ENCODE measurements at regions not wholly inside any gene's neighbourhood (a gene's known extent, or its start where the extent isn't known, plus 50 kb on each side); places are given as distances from the start of the nearest gene placed in this dataset.

DNA sequence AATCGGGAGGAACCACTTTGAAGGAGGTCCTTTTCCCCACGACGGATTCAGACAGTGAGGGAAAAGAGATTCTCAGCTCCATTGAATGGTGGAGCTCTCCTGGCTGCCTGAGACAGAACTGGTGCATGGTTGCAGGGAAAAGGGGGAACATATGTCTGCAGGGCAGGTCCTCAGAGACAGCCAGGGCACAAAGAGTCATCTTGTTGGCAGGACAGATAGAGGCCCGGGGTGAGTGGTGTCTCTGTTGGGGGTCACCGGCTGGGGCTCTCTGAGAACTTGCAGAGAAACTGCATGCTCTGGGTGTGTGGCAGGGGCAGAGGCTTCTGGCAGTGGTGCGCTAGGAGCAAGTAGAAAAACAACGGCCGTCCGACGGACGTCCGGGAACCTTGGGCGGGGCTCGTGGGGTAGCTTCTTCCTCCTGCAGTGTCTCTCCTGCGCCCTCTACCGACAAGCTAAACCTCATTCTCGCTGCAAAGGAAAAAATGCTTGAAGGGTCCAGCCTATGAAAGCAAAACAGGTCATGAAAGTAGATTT lies 94.3 kb downstream of the CDCA7 start:
- no peak overlapping the region for H3K23ac ChIP-seq (ENCODE audit: insufficient read length)
- H2BK15ac ChIP-seq (ENCODE audit: low read length), result no peak overlapping the region
- no peak overlapping the region for H2BK20ac ChIP-seq (ENCODE audit: low read length)
- no peak overlapping the region for H2AK5ac ChIP-seq (ENCODE audit: low read depth, low read length)
- H3K36me3 ChIP-seq (ENCODE audit: control insufficient read depth in 2 of 4, insufficient read depth in 4 of 4, low read length in 3 of 4), result no peaks in the 10 kb centered on the region
- no peaks in the 10 kb centered on the region; a peak in 2 of 7 replicates for H3K4me1 ChIP-seq (replicated peaks in 1 of 4; ENCODE audit: control insufficient read depth in 3 of 4, insufficient read depth in 4 of 4, low read length in 3 of 4)
- H2BK12ac ChIP-seq (ENCODE audit: low read depth, low read length), result no peak overlapping the region
- DNase-seq (ENCODE audit: low read depth in 1 of 2, low spot score in 2 of 2) (peak; percentile 73 to 93), FAIRE-seq (peak; percentile 72)
- peak overlapping the region in 1 of 4 experiments; percentile 42; a peak in 2 of 8 replicates for H3K4me3 ChIP-seq (ENCODE audit: extremely low read depth in 1 of 4, insufficient read depth in 2 of 4, low read depth in 3 of 4, low read length in 4 of 4)
- no peak overlapping the region for H3K56ac ChIP-seq (replicated peaks; ENCODE audit: insufficient read length, low read depth, low read length)
- 17% methylated on average over 17 of the region's 17 CpGs; no CpG with 5 or more reads in 1 of the 2 experiments for WGBS, 2 experiments (ENCODE audit: extremely low coverage in 1 of 2, insufficient coverage in 1 of 2, insufficient read length in 1 of 2, insufficient replicate concordance in 2 of 2, low coverage in 1 of 2, low lambda C conversion rate in 2 of 2, missing lambda C conversion rate in 1 of 2)
- no peak overlapping the region for H3K9ac ChIP-seq (replicated peaks in 1 of 4; ENCODE audit: extremely low read depth in 1 of 4, low read depth in 3 of 4, low read length in 3 of 4)
- H3K23me2 ChIP-seq (ENCODE audit: low read depth, low read length), result no peaks in the 10 kb centered on the region
- peak overlapping the region; percentile 98 for H2AFZ ChIP-seq (ENCODE audit: low read length)
- no peak overlapping the region for H3K14ac ChIP-seq (ENCODE audit: insufficient read length)
- H4K91ac ChIP-seq (replicated peaks; ENCODE audit: insufficient read length, low read length), result no peak overlapping the region
- H3K79me1 ChIP-seq (ENCODE audit: low read depth, low read length), result no peaks in the 10 kb centered on the region
- no peak overlapping the region for H3K27ac ChIP-seq (ENCODE audit: low read depth, low read length)
- H3K18ac ChIP-seq (ENCODE audit: extremely low read depth, low read length), result no peak overlapping the region
- no peak overlapping the region for H3K4ac ChIP-seq (replicated peaks; ENCODE audit: insufficient read length, low read depth, low read length)
- no peaks in the 10 kb centered on the region for H4K20me1 ChIP-seq (replicated peaks in 1 of 2; ENCODE audit: control insufficient read depth in 1 of 2, insufficient read depth in 2 of 2, low read length in 2 of 2)
- POLR2A ChIA-PET (ENCODE audit: partially characterized antibody), result interaction anchor here (0.8 to 0.9 kb wide), 2 partner anchors 142 to 207 kb away, joined by 3 read pairs; no protein-coding TSS in a partner anchor
- H2BK5ac ChIP-seq (ENCODE audit: low read depth, low read length), result peak overlapping the region; percentile 3; the same call in 1 of the 2 replicates
- H3K79me2 ChIP-seq (ENCODE audit: control insufficient read depth in 1 of 2, insufficient read depth in 2 of 2, low read length in 2 of 2), result no peaks in the 10 kb centered on the region
- CTCF ChIA-PET (ENCODE audit: partially characterized antibody), result interaction anchor here (0.6 to 5.1 kb wide), 30 partner anchors 8 to 701 kb away, joined by 3 to 61 read pairs (median 4); no protein-coding TSS in a partner anchor
- no peak overlapping the region for H2BK120ac ChIP-seq (replicated peaks; ENCODE audit: low read depth, low read length)
- H3K27me3 ChIP-seq (replicated peaks in 1 of 4; ENCODE audit: control insufficient read depth in 3 of 4, extremely low read depth in 1 of 4, insufficient read depth in 3 of 4, low read length in 3 of 4), result no peaks in the 10 kb centered on the region
- peak overlapping the region; percentile 88 for H4K8ac ChIP-seq (ENCODE audit: extremely low read depth, insufficient read depth, low read length)
- H3K4me2 ChIP-seq (ENCODE audit: insufficient read depth in 1 of 2, low read depth in 2 of 2, low read length in 2 of 2), result peak overlapping the region; percentile 31 to 55; a peak in 3 of 4 replicates
- peak overlapping the region; percentile 78 for H4K5ac ChIP-seq (ENCODE audit: insufficient read length, low read depth, low read length)
- no peaks in the 10 kb centered on the region for H3K9me3 ChIP-seq (ENCODE audit: insufficient read depth in 2 of 2, low read depth in 1 of 2, low read length in 1 of 2)
- no peak for TF ChIP-seq POLR2AphosphoS5 (IDR thresholded peaks at IDR 0.05; ENCODE audit: low read depth, low read length)
- peak; percentile 40; the same call in 1 of the 2 replicates for TF ChIP-seq PHF8 (conservative IDR thresholded peaks at IDR 0.05; ENCODE audit: low read depth, low read length)
- no peak for TF ChIP-seq SAP30 (IDR thresholded peaks at IDR 0.05; ENCODE audit: insufficient read depth, insufficient replicate concordance, low read length)
- TF ChIP-seq, protein P1, sequence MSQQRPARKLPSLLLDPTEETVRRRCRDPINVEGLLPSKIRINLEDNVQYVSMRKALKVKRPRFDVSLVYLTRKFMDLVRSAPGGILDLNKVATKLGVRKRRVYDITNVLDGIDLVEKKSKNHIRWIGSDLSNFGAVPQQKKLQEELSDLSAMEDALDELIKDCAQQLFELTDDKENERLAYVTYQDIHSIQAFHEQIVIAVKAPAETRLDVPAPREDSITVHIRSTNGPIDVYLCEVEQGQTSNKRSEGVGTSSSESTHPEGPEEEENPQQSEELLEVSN (IDR thresholded peaks at IDR 0.05), result no peak
- no peak for TF ChIP-seq GTF2F1 (IDR thresholded peaks at IDR 0.05; ENCODE audit: borderline replicate concordance, low read depth, low read length)
- TF ChIP-seq JUN (IDR thresholded peaks at IDR 0.05; ENCODE audit: low read depth, low read length), result no peak
- TF ChIP-seq, protein P2, sequence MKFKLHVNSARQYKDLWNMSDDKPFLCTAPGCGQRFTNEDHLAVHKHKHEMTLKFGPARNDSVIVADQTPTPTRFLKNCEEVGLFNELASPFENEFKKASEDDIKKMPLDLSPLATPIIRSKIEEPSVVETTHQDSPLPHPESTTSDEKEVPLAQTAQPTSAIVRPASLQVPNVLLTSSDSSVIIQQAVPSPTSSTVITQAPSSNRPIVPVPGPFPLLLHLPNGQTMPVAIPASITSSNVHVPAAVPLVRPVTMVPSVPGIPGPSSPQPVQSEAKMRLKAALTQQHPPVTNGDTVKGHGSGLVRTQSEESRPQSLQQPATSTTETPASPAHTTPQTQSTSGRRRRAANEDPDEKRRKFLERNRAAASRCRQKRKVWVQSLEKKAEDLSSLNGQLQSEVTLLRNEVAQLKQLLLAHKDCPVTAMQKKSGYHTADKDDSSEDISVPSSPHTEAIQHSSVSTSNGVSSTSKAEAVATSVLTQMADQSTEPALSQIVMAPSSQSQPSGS (IDR thresholded peaks at IDR 0.05; ENCODE audit: low read length), result no peak
- TF ChIP-seq TBP (IDR thresholded peaks at IDR 0.05; ENCODE audit: low read depth, low read length), result 0 out of 2 replicates have a peak, but pooled peaks have one; percentile 33
